GM11168 (cell line): ENCODE measurements at regions not wholly inside any gene's neighbourhood (a gene's known extent, or its start where the extent isn't known, plus 50 kb on each side); places are given as distances from the start of the nearest gene placed in this dataset.
"Not testable (repeated sequence)": the region's sequence is repeated elsewhere in the genome, so short reads cannot be mapped to it uniquely, and the experiment has no call there.

ENCODE experiments used
- in situ Hi-C: fragments of 300-500 bp; cut with MboI; formaldehyde crosslinking; loops from one replicate; pipeline ENCODE4 v1.12.0; 2022; ENCODE audit warnings: low sequenced_read_pairs; ENCODE audit not compliant: unreplicated experiment

- in situ Hi-C loops, result no loop called here
Measured at GRCh38 chr4:159776961-159777360, 674.1 kb downstream of the RAPGEF2 start.

GRCh38 chr4:159777689-159778088, 674.8 kb downstream of the RAPGEF2 start:
- in situ Hi-C loops, result no loop called here

GRCh38 chr4:159778298-159778697, 675.4 kb downstream of the RAPGEF2 start:
- in situ Hi-C loops, result no loop called here

GRCh38 chr4:159779716-159780115, 676.8 kb downstream of the RAPGEF2 start:
- in situ Hi-C loops, result no loop called here

- in situ Hi-C loops, result no loop called here
Measured at GRCh38 chr4:159780196-159780922, 677.5 kb downstream of the RAPGEF2 start.

GRCh38 chr4:159787901-159788300, 685.0 kb downstream of the RAPGEF2 start:
- in situ Hi-C loops, result no loop called here

- in situ Hi-C loops, result no loop called here
Measured at GRCh38 chr4:159791334-159791733, 688.5 kb downstream of the RAPGEF2 start.

GRCh38 chr4:159804592-159804991, 701.7 kb downstream of the RAPGEF2 start:
- in situ Hi-C loops, result not testable (repeated sequence)

- in situ Hi-C loops, result no loop called here
Measured at GRCh38 chr4:159823743-159824142, 720.9 kb downstream of the RAPGEF2 start.

- in situ Hi-C loops, result no loop called here
Measured at GRCh38 chr4:159828687-159829086, 725.8 kb downstream of the RAPGEF2 start.

GRCh38 chr4:159829184-159829583, 726.3 kb downstream of the RAPGEF2 start:
- in situ Hi-C loops, result no loop called here

GRCh38 chr4:159837071-159837470, 734.2 kb downstream of the RAPGEF2 start:
- in situ Hi-C loops, result no loop called here

- in situ Hi-C loops, result no loop called here
Measured at GRCh38 chr4:159855731-159856130, 752.9 kb downstream of the RAPGEF2 start.

GRCh38 chr4:159856451-159856850, 753.6 kb downstream of the RAPGEF2 start:
- in situ Hi-C loops, result no loop called here

GRCh38 chr4:159859656-159860148, 756.8 kb downstream of the RAPGEF2 start:
- in situ Hi-C loops, result no loop called here

- in situ Hi-C loops, result no loop called here
Measured at GRCh38 chr4:159860945-159861344, 758.1 kb downstream of the RAPGEF2 start.

- in situ Hi-C loops, result no loop called here
Measured at GRCh38 chr4:159864337-159864736, 761.5 kb downstream of the RAPGEF2 start.

GRCh38 chr4:159867673-159868072, 764.8 kb downstream of the RAPGEF2 start:
- in situ Hi-C loops, result no loop called here

GRCh38 chr4:159868936-159869335, 766.1 kb downstream of the RAPGEF2 start:
- in situ Hi-C loops, result not testable (repeated sequence)

GRCh38 chr4:159871141-159871540, 768.3 kb downstream of the RAPGEF2 start:
- in situ Hi-C loops, result no loop called here

- in situ Hi-C loops, result no loop called here
Measured at GRCh38 chr4:159881158-159881557, 778.3 kb downstream of the RAPGEF2 start.

GRCh38 chr4:159884989-159885388, 782.1 kb downstream of the RAPGEF2 start:
- in situ Hi-C loops, result no loop called here
